ENCODE measurements at regions not wholly inside any gene's neighbourhood (a gene's known extent, or its start where the extent isn't known, plus 50 kb on each side); places are given as distances from the start of the nearest gene placed in this dataset.
"Not testable (repeated sequence)": the region's sequence is repeated elsewhere in the genome, so short reads cannot be mapped to it uniquely, and the experiment has no call there.

GRCh38 chr9:79432485-79432884 lies 139.3 kb upstream of the TLE4 start:
- H3K27me3 Mint-ChIP-seq (ENCODE audit: insufficient read depth, low read depth): no peaks in the 10 kb centered on the region
- H3K27ac Mint-ChIP-seq: no peak overlapping the region

GRCh38 chr9:79433703-79434102 lies 138.1 kb upstream of the TLE4 start:
- no peak overlapping the region for H3K9ac ChIP-seq

More at GRCh38 chr9:79432485-79432884, 139.3 kb upstream of the TLE4 start:
- H3F3A ChIP-seq (ENCODE audit: low read depth): no peaks in the 10 kb centered on the region
- H3K27ac ChIP-seq: no peak overlapping the region
- H3K9me3 ChIP-seq (ENCODE audit: low read depth): no peaks in the 10 kb centered on the region
- no peak overlapping the region for H3K4me3 ChIP-seq
- H3K4me3 Mint-ChIP-seq: no peak overlapping the region
- H3K9ac ChIP-seq: no peak overlapping the region
- no peak overlapping the region for H2AFZ ChIP-seq (replicated peaks)
- no peak for DNase-seq (ENCODE audit: low spot score)
- H3K36me3 Mint-ChIP-seq: peaks cover 2% of the 10 kb centered on the region
- no peaks in the 10 kb centered on the region for H3K27me3 ChIP-seq
- no peak overlapping the region for H3K4me2 ChIP-seq
- H3K4me1 Mint-ChIP-seq: peaks cover 8% of the 10 kb centered on the region
- no peaks in the 10 kb centered on the region for H4K20me1 ChIP-seq (ENCODE audit: low read depth)
- no peaks in the 10 kb centered on the region for H3K36me3 ChIP-seq
- TF ChIP-seq EZH2phosphoT487 (IDR thresholded peaks at IDR 0.05) (no peak), CTCF (IDR thresholded peaks at IDR 0.05) (peak; percentile 25)
- H3K9me3 Mint-ChIP-seq: peaks cover 4% of the 10 kb centered on the region
- no peaks in the 10 kb centered on the region for H3K4me1 ChIP-seq
- no peaks in the 10 kb centered on the region for H3K79me2 ChIP-seq (ENCODE audit: low read depth)

GRCh38 chr9:79439221-79439620 lies 132.5 kb upstream of the TLE4 start:
- H3K36me3 ChIP-seq; H3K4me1 ChIP-seq; H3F3A ChIP-seq (ENCODE audit: low read depth); H3K4me1 Mint-ChIP-seq; H3K36me3 Mint-ChIP-seq; H3K27ac Mint-ChIP-seq; H3K9me3 ChIP-seq (ENCODE audit: low read depth); H3K27me3 Mint-ChIP-seq (ENCODE audit: insufficient read depth, low read depth); H3K79me2 ChIP-seq (ENCODE audit: low read depth); H3K9ac ChIP-seq; H4K20me1 ChIP-seq (ENCODE audit: low read depth); H3K27me3 ChIP-seq; H3K27ac ChIP-seq; H3K9me3 Mint-ChIP-seq: not testable (repeated sequence)
- peak overlapping the region; percentile 43 for H3K4me3 ChIP-seq
- H2AFZ ChIP-seq (replicated peaks): peak overlapping the region; percentile 85
- peak overlapping the region; percentile 48 for H3K4me3 Mint-ChIP-seq
- peak overlapping the region; percentile 79 for H3K4me2 ChIP-seq
- peak; percentile 59 for DNase-seq (ENCODE audit: low spot score)

More at GRCh38 chr9:79433703-79434102, 138.1 kb upstream of the TLE4 start:
- H3K4me1 ChIP-seq: peaks cover 3% of the 10 kb centered on the region
- H3K4me3 Mint-ChIP-seq: no peak overlapping the region
- peaks cover 3% of the 10 kb centered on the region for H3K9me3 Mint-ChIP-seq
- TF ChIP-seq CTCF (IDR thresholded peaks at IDR 0.05) (no peak), EZH2phosphoT487 (IDR thresholded peaks at IDR 0.05) (no peak), EZH2 (IDR thresholded peaks at IDR 0.05) (no peak)
- no peaks in the 10 kb centered on the region for H3K27me3 ChIP-seq
- H3K79me2 ChIP-seq (ENCODE audit: low read depth): no peaks in the 10 kb centered on the region
- H3K4me3 ChIP-seq: no peak overlapping the region
- no peak overlapping the region for H2AFZ ChIP-seq (replicated peaks)
- H3F3A ChIP-seq (ENCODE audit: low read depth): no peaks in the 10 kb centered on the region
- no peak overlapping the region for H3K27ac Mint-ChIP-seq
- H3K36me3 ChIP-seq: no peaks in the 10 kb centered on the region
- no peak for DNase-seq (ENCODE audit: low spot score)
- no peaks in the 10 kb centered on the region for H3K9me3 ChIP-seq (ENCODE audit: low read depth)
- H3K27me3 Mint-ChIP-seq (ENCODE audit: insufficient read depth, low read depth): no peaks in the 10 kb centered on the region
- H4K20me1 ChIP-seq (ENCODE audit: low read depth): no peaks in the 10 kb centered on the region
- peaks cover 8% of the 10 kb centered on the region for H3K4me1 Mint-ChIP-seq
- H3K36me3 Mint-ChIP-seq: peaks cover 2% of the 10 kb centered on the region
- no peak overlapping the region for H3K4me2 ChIP-seq
- no peak overlapping the region for H3K27ac ChIP-seq

GRCh38 chr9:79446523-79447307 lies 125.0 kb upstream of the TLE4 start:
- Histone ChIP-seq H3K4me1 (peaks cover 8% of the 10 kb centered on the region), H3K27ac (no peak overlapping the region), H3K4me2 (no peak overlapping the region), H3K9ac (no peak overlapping the region), H3K9me3 (ENCODE audit: low read depth) (peaks cover under 1% of the 10 kb centered on the region), H3K4me3 (no peak overlapping the region), H4K20me1 (ENCODE audit: low read depth) (no peaks in the 10 kb centered on the region), H3K79me2 (ENCODE audit: low read depth) (no peaks in the 10 kb centered on the region), H3F3A (ENCODE audit: low read depth) (peaks cover 3% of the 10 kb centered on the region), H2AFZ (replicated peaks) (peak overlapping the region; percentile 40), H3K27me3 (no peaks in the 10 kb centered on the region), H3K36me3 (peaks cover 5% of the 10 kb centered on the region)
- TF ChIP-seq EZH2phosphoT487 (IDR thresholded peaks at IDR 0.05) (no peak), CTCF (IDR thresholded peaks at IDR 0.05) (no peak), EZH2 (IDR thresholded peaks at IDR 0.05) (no peak)
- peaks cover 5% of the 10 kb centered on the region for H3K4me1 Mint-ChIP-seq
- H3K4me3 Mint-ChIP-seq: no peak overlapping the region
- peaks cover 2% of the 10 kb centered on the region for H3K9me3 Mint-ChIP-seq
- no peak overlapping the region for H3K27ac Mint-ChIP-seq
- DNase-seq (ENCODE audit: low spot score): no peak
- no peaks in the 10 kb centered on the region for H3K27me3 Mint-ChIP-seq (ENCODE audit: insufficient read depth, low read depth)
- H3K36me3 Mint-ChIP-seq: no peaks in the 10 kb centered on the region
